Limb (tissue), 2 donors: ENCODE measurements at regions not wholly inside any gene's neighbourhood (a gene's known extent, or its start where the extent isn't known, plus 50 kb on each side); places are given as distances from the start of the nearest gene placed in this dataset.
A peak's percentile ranks its signal among the peaks of the same experiment; 100 is the strongest.
"Not testable (repeated sequence)": the region's sequence is repeated elsewhere in the genome, so short reads cannot be mapped to it uniquely, and the experiment has no call there.

Experiments
- DNase-seq, 2 donors: peaks; one replicate each; pipeline ENCODE4 v3.0.0-alpha.2; 2016; ENCODE audit errors: extremely low spot score in 2 of 2

DNA sequence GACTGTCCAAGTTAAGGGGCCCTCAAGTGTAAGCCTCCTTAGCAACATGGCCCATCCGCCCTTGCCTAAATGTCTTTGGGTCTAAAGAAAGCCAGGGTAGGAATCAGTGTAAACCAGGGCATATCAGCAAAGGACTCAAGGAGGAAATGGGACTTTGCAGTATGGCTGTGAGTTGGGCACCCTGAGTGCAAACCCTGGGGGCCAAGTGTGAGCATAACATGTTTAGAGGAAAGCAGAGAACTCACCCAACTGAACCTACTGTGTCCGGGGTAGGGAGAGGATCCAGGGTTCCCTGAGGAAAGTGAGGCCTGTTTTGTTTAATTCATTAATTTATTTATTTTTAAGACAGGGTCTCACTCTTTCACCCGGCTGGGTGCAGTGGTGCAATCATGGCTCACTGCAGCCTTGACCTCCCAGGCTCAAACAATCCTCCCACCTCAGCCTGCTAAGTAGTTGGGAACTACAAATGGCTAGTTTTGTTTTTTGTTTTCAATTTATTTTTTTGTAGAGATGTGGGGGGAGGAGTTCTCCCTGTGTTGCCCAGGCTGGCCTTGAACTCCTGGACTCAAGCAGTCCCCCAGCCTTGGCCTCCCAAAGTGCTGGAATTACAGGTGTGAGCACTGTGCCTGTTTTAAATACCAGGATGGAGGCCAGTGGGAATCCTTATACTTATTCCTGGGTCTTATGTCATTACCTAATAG lies 51.0 kb upstream of the ACTR3 start:
- DNase-seq: no peak

DNA sequence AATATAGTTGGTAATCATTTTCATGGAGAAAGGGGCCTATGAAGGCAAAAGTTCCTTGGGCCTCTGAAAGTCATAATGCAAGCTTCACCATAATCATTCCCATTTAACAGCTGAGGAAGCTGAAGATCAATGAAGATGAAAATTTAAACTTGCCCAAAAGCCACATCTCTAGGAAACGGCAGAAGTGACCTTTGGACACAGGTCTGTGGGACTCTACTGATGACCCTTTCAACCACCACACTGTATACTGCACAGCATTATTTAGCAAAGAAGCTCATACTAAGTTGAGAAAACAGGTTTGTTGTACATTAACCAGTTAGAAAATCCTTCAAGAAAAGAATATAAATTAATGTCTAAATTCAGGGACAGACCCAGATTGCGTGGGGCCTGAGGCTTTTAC lies 51.6 kb upstream of the ACTR3 start:
- DNase-seq: no peak

DNA sequence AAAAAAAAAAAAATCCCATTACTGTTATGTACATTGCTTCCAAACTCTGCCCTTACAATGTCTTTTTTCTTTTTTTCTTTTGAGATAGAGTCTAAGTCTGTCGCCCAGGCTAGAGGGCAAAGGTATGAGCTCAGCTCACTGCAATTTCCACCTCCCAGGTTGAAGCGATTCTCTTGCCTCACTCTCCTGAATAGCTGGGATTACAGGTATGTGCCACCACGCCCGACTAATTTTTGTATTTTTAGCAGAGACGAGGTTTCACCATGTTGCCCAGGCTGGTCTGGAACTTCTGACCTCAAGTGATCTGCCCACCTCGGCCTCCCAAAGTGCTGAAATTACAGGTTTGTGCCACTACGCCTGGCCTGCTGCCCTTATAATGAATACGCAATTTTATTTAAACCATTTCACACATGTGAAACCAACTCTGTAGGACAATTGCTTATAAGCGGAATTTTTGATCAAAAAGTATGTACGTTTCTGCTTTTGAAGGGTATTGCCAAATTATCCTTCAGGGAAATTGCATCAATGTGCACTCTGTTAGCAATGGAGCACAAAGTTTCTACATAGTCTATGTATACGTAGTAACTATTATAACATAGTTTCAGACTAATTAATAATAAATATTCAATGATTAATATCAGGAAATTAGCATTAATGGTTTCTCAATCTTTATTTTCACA lies 55.7 kb upstream of the ACTR3 start:
- no peak for DNase-seq

DNA sequence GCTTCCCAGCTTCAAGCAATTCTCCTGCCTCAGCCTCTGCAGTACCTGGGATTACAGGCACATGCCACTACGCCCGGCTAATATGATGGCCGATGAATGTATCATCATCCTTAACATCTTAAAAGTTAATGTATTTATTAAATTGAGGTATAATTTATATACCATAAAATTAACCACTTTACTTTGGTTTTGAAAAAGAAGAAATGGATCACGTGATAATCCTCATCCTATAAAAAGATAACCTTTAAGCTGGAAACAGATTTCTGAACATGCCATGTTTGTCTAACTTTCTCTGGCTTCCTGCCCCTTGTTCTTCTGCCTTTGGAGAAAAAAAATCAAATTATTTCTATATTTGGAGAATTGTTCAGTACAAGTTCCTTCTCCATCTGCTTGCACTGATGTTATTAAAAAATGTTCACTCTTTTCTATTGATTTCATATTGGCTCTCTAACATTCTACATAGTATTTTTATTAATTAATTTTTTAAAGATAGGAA lies 57.0 kb upstream of the ACTR3 start:
- DNase-seq: no peak

DNA sequence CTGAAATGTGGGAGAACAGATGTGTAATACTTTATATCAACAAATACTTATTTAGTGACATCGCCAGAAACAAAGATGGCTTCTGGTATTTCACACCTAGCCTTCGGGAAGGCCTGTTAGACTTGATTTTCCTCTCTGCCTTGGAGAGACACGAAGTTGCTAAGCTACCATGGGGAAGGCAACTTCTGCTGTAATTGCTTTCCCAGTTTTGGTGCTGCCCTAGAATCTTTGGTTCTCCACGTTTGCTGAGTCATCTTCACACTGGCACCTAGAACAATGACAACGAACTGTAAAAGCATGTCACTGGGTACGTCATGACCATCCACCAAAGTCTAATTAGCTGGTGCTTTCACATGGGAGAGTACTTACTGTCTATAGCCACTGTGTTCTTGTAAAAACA lies 58.7 kb upstream of the ACTR3 start:
- DNase-seq: no peak

DNA sequence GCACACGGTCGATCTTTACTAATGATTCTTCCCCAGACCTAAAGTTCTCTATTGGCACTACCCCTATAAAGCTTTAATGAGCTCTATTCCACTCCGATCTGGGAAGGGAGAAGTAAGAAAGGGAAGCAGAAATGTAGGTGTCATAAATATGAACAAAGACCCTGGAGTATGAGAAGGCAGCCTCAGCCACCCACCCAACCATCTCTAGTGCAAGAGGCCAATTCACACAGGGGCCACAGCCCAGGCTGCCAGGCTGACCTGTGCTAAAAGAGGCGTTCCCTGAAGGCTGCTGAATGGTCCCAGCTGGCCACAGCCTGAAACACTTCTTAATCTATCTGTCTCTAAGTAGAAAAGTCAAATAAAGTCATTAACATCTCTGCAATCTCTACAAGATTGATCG lies 60.1 kb upstream of the ACTR3 start:
- DNase-seq: no peak

DNA sequence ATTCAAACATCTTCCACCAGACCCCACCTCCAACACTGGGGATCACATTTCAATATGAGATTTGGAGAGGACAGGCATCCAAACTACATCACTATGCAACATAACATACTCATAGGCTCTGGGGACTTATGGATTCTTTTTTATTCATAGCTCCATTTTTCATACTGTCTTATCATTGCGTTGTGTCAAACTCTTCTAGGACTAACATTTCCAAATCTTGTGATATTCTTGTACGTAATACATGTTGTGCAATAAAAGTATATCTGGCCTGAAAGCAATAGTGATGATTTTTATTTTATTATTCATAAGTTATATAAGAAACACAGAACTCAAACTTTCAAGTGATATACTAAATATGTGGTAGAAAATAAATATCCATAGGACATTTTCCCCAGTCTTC lies 60.6 kb upstream of the ACTR3 start:
- DNase-seq: no peak

DNA sequence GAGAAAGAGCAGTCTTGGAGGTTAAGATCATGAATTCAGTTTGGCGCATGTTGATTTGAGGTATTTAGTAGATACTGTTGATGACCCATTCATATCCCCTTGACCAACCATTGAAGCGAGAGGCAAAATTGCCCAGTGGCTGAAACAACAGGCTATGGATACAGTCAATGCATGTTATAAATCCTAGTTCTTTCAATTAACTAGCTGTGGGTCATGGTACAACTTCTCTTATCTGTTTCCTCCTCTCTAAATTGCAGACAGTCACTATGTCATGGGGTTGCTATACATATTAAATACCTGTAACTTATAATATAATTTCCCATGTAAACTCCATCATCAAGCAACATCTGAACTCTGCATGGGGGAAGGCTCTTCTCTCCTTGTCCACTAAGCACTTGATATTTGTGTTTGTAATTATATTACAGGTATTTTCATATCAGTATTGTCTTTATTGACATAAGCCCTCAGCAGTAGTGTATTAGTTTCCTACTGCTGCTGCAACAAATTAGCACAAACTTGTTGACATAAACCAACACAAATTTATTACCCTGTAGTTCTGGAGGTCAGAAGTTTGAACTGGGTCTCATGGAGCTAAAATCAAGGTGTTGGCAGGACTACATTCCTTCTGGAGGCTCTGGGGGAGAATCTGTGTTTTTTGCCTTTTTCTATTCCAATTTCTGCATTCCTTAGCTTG lies 61.7 kb upstream of the ACTR3 start:
- DNase-seq: no peak

DNA sequence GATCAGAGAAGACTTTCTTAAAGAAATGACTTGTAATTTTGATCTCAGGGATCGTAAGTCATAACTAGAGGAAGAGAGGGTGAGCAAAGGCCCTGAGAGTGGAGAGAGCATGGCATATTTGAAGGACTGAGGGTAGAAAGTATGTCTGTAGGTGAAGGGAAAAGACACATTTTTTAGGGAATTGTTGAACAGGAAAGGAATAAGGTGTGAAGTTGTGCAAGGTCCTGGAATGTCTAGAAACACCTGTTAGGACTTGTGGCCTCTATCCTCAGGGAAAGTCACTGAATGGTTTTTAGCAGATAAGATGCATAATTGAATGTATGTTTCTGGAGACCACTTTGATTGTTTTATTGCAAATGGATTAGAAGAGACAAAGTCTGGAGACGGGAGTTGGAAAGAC lies 62.5 kb upstream of the ACTR3 start:
- DNase-seq: no peak

DNA sequence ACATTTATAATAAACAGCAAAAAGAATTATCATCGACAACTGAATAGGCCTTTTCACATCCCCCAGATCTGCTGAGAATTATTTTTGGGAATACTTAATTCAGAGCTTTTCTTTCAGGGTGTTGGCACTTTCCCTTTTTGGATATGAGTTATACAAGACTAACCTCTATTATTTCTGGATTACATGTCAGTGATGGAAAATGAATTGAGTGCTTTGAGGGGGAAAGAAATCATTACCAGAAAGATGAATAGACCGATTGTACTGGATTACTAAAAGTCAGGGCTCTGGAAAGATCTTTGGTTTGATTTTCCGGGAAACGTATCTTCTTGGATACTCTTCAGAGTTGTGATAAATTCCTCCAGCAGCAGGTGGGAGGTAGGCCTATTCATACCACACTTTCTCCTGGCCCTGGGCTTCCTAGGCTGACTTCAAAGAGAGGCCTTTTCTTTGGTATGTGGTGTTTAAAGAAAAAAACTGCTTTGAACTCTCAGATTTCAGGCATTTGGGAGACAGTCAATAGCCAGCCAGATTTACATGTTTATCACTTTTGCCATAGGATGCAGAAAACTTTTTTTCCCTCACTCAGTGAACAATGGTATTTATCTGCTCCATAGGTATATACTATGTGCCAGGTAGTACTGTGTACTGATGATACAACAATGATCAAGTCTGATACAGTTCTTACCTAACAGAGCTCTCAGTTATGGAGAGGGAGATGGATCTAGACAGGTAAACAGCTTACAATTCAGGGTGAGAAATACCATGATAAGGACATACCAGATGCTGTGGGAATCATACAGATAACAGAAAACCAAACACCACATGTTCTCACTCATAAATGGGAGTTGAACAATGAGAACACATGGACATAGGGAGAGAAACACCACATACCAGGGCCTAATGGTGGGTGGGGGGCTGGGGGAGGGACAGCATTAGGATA lies 63.3 kb upstream of the ACTR3 start:
- DNase-seq: no peak

DNA sequence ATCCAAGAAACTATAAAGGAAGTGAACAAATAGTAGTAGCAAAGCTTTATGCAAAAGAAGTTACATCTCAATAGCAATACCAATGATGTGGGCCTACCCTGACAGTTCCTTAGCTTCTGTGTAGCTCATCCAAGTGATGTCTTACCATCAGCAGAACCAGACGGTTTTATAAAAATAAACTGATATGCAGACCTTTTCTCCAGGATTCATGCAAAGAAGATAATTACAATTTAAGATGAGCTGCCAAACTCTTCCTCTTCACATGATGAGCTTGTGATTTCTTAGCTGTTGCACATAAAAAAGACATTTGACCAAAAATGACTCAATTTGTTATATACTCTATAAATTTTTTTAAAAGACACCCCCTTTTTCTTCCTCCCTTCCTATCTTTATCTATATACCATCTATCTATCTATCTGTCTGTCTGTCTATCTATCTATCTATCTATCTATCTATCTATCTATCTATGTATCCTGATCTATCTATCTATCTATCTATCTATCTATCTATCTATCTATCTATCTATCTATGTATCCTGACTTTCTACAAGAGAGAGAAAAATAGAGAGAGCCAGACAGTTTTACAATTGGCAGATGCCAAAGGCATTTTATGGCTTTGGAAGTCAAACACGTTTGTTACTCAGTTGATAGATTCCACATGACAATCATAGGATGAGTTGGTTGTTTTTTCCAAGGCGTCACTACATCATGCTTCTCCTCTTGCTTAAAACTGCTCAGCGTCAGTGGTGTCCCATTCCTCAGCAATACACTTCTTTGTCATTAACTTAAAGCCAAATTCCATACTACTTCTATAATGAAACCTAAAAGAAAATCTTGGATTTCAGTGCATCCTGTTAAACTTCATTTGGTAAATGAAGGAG lies 65.9 kb upstream of the ACTR3 start:
- no peak for DNase-seq

DNA sequence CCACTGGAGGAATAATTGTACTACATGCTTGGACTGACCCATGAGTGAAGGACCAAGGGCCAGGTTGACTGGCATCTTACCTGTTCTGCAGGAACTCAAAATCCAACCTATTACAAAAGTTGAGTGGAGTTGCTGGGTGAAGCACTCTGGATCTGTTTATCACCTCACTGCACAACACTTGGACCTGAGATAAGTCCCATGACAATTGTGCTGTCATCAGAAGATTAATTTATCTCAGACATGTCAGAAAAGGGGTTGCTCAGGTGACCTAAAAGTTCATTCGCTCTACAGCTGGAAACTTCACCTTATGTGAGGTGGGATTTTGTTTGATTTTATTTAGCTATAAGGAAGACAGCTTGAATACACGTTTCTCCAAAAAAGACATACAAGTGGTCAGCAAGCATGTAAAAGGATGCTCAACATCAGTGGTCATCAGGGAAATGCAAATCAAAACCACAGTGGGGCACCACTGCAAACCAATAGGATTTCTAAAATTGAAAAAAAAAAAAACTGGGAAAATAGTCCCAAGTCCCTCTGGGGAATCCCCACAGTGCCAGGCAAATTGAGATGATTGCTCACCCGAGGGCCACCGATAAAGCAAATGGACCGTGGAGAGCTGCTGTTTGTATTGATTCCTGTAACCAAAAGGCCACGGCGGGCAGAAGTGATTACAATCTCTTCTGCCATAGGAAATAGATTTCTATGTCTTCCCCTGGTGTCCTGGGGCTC lies 65.8 kb upstream of the SLC35F5 start:
- no peak for DNase-seq

DNA sequence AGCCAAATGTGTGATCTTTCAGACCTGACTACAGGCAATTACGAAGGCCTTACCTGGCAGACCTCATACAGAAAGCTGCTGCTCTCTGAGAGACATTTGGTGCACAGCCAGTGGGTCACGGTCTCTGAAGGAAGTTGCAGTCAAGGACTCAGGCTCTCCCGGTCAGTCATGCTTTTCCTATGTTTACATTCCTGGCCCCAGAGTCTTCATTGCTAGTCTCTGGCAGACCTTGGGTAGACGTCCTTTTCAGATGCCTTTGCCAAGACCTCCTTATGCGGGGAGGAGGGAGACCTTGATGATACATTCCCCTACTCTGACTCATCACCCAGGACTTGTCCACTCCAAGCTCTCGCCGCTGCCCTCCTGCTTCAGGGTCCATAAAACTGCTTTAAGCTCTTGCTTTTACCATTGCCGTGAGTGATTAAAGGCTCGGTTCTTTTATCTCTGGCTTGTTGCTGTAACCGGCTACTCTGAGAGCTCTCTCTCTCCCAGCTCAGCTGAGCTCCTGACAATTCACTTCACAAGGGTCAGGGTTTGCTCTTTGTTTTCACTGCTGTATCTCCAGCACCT lies 62.0 kb upstream of the SLC35F5 start:
- peak; percentile 15 to 38 for DNase-seq

DNA sequence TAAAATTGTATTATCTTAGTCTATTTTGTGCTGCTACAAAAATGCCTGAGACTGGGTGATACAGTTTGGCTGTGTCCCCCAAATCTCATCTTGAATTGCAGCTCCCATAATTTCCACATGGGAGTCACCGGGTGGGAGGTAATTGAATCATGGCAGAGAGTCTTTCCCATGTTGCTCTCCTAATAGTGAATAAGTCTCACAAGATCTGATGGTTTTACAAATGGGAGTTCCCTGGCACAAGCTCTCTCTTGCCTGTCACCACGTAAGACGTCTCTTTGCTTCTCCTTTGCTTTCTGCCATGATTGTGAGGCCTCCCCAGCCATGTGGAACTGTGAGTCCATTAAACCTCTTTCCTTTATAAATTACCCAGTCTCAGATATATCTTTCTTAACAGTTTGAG lies 57.0 kb upstream of the SLC35F5 start:
- not testable (repeated sequence) for DNase-seq

DNA sequence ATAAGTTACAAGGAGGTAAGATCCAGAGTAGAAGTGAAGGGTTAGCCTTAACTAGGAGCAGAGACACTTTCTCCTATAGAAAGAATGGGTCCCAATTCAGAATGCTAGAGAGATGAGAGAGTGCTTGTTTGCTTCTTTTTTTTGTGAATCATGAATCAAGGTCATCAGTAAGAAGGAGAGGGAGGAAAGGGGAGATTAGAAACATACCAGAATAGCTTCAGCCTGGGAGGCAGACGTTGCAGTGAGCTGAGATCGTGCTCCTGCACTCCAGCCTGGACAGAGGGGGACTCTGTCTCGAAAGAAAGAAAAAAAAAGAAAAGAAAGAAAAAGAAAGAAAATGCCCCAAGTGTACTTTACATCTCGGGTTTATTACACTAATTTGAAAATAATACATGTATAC lies 55.8 kb upstream of the SLC35F5 start:
- DNase-seq: no peak

DNA sequence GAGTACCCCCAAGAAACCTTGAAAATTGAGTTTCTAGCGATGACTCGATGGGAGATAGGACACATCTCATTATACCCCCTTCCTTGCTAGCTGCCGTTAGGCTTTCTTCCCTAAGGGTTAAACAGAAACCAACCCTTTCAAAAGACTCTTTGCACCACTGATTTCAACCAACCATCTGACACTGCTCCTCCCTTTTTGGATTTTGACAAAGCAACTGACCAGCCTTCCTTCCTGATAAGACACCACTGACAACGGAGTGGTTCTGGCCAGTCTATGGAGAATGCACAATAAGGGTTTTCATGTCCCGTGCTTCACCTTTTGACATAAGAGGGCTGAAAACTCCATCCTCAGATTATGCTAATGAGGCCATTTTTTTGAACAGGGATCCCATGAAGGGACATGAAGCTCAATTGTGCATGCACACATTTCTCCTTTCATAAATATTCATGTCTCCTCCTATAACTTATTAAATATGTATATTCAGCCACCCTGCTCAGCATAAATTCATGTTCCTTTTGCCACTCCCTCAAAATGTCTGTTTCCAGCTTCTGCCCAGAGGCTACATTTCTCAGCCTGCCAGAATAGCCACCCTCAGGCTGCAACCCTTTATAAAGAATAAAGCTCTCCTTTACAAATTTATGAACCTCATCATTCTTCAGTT lies 52.8 kb upstream of the SLC35F5 start:
- DNase-seq: no peak

DNA sequence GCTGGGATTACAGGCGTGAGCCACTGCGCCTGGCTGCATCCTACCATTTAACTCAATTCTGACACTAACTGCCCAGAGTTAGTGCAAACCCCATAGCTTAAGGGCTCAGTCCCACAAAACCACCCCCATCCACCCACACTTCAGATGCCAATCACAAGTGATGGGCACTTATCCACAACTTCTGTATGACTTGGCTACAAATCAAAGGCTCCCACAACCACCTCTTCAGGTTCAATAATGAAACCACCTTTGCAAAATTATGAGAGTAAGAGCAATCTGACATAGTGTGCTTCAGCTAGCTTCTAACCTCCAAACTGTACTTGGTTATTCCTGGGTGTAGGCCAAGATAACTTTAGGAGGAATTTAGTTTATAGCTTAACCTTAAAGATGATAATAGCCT lies 51.3 kb upstream of the SLC35F5 start:
- no peak for DNase-seq

DNA sequence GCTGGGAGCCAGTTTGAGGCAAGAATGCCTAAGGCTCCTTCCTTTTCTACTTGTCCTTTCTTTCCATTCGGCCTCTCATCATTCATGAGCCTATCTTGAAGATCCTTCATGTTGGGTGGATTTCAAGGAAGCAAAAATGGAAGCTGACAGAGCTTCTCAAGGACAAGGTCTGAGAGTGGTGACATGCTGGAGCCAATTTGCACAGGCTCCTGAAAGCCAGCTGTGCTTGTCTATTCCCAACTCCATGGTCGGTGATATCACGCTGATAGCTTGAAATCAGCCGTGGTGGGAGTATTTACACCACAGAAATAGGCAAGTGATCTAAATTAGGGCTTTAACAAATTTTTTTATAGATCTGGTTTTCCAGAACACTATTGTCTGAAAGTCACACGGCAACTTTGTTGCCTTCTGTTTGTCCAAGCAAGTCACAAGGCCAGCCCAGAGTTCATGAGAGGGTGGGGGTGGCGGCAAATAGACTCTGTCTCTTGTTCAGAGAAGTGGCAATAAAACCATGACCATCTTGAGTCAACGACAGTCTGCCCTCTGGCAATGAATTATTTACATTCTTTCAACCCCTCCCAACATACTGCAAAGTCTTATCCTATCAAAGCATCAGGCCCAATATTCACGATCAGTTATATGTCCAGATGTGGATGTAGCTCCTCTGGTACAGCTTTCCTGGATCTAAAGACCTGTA lies 49.9 kb upstream of the SLC35F5 start:
- no peak for DNase-seq
